Ureter (tissue), 1 donor: ENCODE measurements at regions not wholly inside any gene's neighbourhood (a gene's known extent, or its start where the extent isn't known, plus 50 kb on each side); places are given as distances from the start of the nearest gene placed in this dataset.
"Not testable (repeated sequence)": the region's sequence is repeated elsewhere in the genome, so short reads cannot be mapped to it uniquely, and the experiment has no call there.

ENCODE experiments used
- DNase-seq: peaks from one replicate; pipeline ENCODE4 v3.0.0-alpha.2; 2020; ENCODE audit warnings: low spot score
- donor health status: DM: yes; HTN: yes; CAD: no.

- no peak for DNase-seq
These were observed 917.4 kb upstream of the POT1 start for GRCh38 chr7:125847055-125847454.

- DNase-seq: no peak
These were observed 916.1 kb upstream of the POT1 start for GRCh38 chr7:125845686-125846085.

DNA sequence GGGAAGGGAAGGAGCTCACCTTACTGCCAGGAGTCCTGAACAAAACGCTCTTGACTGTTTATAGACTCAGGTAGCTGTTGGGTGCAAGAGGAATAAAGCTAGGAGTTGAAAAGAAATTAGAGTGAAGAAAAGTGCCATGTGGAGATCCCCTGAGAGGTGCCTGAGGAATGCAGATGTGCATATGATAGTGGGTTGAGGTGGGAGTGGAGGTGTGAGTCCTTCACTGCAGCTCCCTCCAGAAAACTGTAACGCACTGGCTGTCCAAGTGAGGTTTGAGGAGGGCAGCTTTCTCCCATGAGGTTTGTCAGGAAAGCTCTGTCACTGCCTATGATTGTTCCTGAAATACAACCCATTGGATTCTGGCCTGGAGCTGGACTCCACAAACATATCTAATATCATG, 904.8 kb upstream of the POT1 start:
- DNase-seq: no peak

DNA sequence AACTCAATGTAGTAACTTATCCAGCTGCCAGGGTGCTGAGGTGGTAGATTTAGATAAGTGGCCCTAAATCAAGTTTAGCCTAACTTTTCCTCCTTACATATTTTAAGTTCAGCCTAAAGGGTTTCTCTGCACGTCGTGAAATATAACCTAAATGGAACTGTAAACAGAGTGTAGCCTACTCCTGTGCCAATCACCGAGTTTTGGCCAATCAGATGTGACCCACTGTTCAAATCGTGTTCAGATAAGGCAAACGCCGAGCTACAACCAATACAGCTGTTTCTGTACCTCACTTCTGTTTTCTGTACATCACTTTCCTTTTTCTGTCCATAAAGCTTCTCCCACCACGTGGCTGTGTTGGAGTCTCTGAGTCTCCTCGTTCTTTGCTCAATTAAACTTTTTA, 904.2 kb upstream of the POT1 start:
- DNase-seq: no peak

- no peak for DNase-seq
These were observed 901.1 kb upstream of the POT1 start for GRCh38 chr7:125830743-125831142.

DNA sequence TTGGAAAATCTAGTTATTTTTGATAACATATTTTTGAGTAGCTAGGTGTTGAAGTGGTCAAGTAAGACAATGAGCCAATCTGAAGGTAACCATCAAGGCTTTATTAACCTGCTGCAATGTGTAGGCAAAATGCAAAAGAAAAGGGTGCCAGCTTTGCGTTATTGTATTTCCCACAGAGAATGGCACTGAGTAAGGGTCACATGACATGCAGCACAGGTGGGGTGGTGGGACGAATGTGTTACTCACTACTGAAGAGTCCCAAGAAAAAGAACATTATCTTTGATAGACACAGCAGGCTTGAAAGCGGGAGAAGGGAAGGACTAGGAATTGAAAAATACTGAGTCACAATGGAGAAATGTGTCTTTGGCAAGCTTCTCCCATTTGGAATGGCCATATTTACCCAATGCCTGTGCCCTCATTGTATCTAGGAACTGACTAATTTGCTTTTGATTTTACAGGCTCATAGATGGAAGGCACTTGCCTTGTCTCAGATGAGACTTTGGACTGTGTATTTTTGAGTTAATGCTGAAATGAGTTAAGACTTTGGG, 898.6 kb upstream of the POT1 start:
- DNase-seq: no peak

GRCh38 chr7:125823538-125823937, 893.9 kb upstream of the POT1 start:
- DNase-seq: no peak

GRCh38 chr7:125820495-125820894, 890.9 kb upstream of the POT1 start:
- DNase-seq: no peak

- DNase-seq: no peak
These were observed 884.5 kb upstream of the POT1 start for GRCh38 chr7:125814100-125814499.

GRCh38 chr7:125806491-125806890, 876.9 kb upstream of the POT1 start:
- not testable (repeated sequence) for DNase-seq

DNA sequence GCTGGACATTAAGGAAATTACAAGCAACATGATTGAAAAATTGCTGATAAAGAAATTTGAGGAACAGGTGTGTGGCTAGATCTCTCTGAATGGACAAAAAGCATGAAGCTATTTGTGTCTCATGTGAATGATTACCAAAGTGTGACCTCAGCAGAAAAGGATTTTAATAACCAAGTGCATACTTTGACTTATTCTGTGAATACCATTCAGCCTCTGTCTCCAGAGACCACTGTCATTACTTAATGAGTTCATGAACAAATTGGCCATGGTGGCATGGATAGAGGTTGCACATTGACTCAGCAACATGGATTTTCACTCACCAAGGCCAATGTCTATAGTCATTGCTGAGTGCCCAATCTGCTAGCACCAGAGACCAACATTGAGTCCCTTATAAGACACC, 874.6 kb upstream of the POT1 start:
- no peak for DNase-seq

DNA sequence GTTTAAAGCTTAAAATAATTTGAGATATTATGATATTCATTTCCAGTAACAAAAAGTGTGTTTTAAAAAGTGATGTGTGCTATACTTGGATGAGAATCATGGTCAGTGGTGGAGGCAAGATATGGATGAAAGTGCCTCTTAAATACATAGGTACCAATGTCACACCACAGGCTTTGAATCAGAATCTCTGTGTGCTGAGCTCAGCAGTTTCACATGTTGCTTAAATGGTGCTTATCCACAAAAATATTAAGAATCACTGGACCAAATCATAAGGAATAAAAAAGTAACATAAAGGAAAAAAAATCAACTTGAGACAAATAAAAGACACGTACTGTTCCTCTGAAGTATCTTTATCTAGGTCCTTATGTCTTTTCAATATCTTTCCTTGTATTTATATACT, 850.5 kb upstream of the POT1 start:
- DNase-seq: no peak

DNA sequence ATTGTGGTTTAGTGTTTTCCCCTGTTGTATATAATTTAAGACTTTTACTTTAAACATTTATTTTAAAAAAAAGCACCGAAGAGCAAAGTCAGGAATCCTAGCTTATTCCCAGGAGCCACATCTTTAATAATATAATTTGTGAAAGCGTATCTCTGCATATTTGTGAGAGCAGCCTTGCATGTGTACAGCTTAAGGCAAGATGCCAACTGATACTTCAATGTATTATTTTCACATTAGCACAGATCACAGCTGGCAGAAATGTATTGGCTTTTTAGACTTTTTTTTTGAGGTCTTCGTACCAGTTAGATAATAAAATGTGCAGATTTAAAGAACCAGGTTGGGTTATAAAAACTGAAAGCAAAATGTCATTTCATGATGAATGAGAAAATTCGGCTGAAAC, 845.7 kb upstream of the POT1 start:
- DNase-seq: no peak

- DNase-seq: no peak
These were observed 843.6 kb upstream of the POT1 start for GRCh38 chr7:125773113-125773785.

DNA sequence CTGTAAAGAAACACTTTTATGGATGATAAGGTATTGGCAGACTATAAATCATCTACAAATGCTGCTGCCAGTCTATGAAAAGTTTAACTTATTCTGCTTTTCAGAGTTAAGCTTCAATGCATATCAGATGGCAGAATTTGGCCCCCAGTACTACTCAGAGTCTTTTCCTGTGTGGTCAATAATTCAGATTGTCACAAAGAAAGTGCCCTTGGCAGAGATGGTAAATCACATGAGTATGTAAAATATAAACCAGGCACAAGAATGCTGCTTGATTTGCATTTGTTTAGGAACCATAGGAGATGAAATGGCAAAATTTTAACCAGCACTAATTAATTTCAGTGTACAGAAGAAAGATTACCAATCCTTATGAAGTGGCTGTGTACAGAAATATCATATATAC, 818.3 kb upstream of the POT1 start:
- DNase-seq: no peak

DNA sequence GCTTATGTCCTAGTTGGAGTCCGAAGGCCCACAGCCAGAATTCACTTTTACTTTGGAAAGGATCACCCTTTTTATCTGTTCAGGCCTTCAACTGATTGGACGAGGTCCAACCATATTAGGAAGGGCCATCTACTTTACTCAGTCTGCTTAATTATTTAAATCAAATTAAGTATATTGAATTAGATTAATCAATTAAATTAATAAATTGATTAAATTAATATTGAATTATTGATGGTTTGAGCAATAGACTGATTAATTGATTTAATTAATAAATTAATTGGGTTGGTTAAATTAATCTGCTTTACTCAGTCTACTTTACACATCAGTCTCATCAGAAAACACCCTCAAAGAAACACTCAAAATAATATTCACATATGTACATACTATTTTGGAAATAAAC, 816.9 kb upstream of the POT1 start:
- no peak for DNase-seq

DNA sequence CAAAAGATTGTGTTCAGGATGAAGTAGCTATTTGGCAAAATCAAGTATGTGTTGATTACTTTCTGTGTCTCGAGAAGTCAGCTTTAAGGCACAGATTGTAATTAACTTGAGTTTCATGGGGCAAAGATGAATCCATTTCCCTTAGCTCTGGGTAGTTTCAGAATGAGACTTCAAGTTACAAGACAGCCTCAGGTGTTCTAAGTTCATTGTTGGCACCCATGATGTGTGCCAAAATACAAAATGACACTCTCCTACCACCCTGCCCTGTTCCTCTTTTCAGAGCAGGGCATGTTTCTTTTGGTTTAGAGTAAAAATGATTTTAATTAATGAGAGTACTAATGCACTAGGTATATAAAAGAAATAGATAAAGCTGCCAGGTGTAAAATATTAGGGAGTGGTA, 797.6 kb upstream of the POT1 start:
- no peak for DNase-seq

GRCh38 chr7:125695626-125696025, 766.0 kb upstream of the POT1 start:
- no peak for DNase-seq

- DNase-seq: no peak
These were observed 753.5 kb upstream of the POT1 start for GRCh38 chr7:125683156-125683555.

- no peak for DNase-seq
These were observed 751.9 kb upstream of the POT1 start for GRCh38 chr7:125681508-125681907.

DNA sequence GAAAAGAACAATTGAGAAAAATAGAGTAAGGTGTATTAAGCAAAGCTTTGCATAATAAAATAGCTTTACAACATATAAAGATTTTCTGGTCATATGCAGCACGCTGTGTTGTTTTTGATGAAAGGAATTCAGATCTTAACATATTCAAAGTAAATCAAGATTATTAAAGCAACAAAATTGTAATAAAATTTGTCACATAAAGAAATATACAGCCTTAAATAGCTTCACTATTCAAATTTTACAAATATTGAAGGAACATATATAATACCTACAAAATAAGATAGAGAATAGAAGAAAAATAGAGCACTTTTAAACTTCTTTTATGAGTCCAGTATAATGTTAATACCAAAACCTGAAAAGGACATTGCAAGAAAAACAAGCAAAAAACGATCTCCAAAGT, 749.1 kb upstream of the POT1 start:
- DNase-seq: no peak

GRCh38 chr7:125675640-125676039, 746.0 kb upstream of the POT1 start:
- no peak for DNase-seq

DNA sequence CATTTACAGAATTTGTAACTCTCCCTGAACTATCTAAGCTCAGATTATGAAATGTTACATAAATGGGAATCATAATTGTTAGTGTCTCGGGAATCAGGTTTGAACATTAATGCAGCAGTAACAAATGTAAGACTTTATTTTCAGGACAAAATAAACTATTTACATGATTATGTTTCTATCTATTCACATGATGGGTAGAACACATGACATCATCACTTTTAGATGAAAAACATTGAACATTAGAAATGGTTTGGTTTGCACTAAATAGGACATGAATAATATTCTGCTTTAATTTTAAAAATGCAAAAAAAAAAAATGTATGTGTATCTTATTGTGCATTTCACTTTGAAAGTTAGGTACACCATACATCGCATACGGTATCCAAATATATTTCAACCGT, 745.5 kb upstream of the POT1 start:
- no peak for DNase-seq

- no peak for DNase-seq
These were observed 741.4 kb upstream of the POT1 start for GRCh38 chr7:125670926-125671572.
